D341Med (cell line): ENCODE measurements at regions not wholly inside any gene's neighbourhood (a gene's known extent, or its start where the extent isn't known, plus 50 kb on each side); places are given as distances from the start of the nearest gene placed in this dataset.
"Not testable (repeated sequence)": the region's sequence is repeated elsewhere in the genome, so short reads cannot be mapped to it uniquely, and the experiment has no call there.

Experiments used
- DNase-seq: peaks from one replicate; pipeline ENCODE4 v3.0.0; 2012; ENCODE audit warnings: low spot score

DNA sequence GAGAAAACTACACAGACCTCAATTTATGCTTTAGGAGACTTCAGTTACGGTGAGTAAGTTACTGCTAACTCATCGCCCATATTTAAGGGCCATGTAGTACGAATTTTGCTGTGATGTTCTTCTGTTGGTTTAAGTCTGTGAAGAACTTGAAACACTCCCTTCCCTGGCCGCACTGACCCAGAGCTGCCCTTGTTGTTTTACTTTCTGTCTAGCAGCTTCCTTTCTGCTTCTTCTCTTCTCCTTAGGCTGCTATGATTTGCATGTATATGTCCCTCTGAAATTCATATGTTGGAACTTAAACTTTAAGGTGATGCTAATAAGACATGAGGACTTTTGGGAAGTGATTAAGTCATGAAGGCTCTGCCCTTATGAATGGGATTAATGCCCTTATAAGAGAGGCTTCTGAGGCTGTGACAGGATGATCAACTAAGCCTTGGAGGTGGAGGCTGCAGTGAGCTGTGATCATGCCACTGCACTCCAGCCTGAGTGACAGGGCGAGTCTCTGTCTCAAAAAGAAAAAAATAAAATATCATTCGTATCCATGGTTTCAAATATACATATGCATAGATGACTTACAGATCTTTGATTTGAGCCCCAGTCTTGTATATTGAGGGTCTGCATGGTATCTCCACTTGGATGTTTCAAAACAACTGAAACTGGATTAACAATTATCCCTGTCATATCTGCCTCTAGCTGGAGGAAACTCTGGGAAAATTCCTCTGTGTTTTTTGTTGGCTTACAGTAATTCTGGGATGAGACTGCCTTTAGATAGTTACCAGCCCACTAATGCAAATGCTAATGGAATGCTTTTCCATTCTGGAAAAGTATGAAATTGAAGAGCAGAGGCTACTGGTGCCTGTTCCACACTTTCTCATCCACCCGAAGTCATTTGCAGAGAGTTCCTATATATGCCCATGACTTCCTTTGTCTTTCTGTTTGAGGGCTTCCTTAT lies 263.4 kb upstream of the ACTBL2 start:
- DNase-seq = no peak

- DNase-seq = no peak
These were observed 262.4 kb upstream of the ACTBL2 start for GRCh38 chr5:57745029-57745428.

GRCh38 chr5:57741336-57741735 lies 258.7 kb upstream of the ACTBL2 start:
- DNase-seq = no peak

- no peak for DNase-seq
These were observed 256.2 kb upstream of the ACTBL2 start for GRCh38 chr5:57738787-57739186.

DNA sequence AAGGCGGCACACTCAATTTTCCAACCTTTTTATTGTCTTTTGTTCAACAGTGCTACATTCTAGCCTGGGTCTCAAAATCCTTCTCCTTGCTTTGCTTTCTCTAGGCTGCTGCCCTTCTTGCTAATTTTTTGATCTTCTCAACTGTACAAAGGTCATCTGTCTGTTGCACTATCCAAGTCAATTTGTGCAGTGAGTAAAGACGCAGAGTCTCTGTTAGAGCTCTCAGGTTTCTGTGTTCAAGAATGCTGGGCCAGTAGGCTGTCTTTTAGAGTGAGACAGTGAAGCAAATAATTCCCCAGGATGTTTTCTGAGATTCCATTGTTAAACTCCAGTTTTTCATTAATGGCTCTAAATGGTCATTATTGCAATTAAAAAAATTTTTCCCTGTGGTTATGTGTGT lies 255.7 kb upstream of the ACTBL2 start:
- DNase-seq = no peak

DNA sequence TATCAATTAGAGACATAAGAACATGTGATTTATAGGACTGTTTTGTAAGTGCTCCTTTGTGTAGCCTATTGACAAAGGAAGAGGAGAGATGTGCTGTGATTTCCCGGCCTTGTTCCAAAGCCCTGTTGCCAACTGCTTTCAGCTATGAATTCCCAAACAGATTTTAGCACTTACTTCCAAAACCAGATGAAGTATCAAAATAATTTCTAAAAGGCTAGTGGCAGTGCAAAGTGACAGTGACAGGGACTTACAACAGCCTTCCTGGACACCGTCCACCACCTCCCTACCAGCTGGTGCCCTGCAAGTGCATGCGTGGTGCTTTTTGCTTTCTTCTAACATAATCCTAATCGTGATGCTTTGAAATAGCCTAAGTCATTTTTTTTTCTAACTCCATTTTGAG lies 254.1 kb upstream of the ACTBL2 start:
- DNase-seq = no peak

DNA sequence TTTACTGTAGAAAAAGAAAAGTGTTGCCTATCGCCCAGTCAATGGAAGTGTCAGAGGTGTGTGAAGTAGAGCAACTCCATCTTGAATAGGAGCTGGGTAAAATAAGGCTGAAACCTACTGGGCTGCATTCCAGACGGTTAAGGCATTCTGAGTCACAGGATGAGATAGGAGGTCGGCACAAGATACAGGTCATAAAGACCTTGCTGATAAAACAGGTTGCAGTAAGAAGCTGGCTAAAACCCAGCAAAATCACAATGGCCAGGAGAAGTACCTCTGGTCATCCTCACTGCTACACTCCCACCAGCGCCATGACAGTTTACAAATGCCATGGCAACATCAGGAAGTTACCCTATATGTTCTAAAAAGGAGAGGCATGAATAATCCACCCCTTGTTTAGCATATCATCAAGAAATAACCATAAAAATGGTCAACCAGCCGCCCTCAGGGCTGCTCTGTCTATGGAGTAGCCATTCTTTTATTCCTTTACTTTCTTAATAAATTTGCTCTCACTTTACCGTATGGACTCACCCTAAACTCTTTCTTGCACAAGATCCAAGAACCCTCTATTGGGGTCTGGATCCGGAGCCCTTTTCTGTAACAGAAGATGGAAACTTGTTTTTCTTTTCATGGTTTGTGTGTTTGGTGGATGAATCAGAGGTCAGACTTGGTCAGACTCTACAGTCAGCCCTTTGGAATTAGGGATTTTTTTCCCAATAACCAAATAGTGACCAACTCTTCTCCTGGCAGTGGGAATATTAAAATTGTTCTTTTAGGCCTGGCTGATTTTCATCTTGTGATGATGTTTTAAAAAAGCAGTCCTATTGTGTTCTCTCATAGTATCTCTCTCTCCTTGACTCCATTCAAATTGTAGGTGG lies 252.9 kb upstream of the ACTBL2 start:
- DNase-seq = not testable (repeated sequence)

GRCh38 chr5:57734296-57734695 lies 251.7 kb upstream of the ACTBL2 start:
- DNase-seq = no peak

GRCh38 chr5:57727591-57727990 lies 245.0 kb upstream of the ACTBL2 start:
- DNase-seq = no peak

DNA sequence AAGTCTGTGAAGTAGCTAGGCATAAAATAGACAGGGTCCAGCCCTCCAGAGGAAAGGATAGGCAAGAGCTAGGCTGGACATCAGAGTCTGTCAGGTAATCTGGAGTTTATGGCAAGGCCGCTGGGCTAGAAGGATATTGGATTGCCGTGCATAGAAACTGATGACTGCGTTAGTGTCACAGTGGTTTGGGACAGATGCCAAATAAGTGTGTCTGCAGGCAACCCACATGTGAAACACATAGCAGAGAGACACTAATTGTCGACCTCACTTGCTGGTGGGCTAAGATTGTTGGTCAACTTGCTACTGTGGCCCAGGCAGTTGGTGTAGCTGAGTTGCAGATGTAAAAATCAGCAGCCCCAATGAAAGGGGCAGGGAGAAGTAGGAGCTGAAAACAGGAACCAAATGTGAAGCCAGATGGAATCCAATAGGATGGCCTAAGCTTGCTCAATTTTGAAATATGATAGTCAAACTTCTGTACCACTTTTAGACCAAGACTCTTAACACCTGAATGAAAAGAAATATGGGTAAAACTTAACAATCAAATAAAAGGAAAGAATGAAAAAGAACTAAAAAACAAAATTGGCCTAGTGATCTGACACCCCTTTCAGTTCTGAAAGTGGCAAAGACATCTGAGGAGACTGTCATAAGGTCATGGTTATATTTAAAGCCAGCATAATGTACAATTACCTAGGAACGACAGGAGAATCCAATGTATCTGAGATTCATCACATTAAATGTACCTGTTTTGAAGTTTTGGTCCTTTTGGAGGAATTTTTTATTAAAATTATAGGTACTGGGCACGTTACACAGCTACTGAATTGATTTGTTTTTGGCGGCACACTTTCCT lies 243.3 kb upstream of the ACTBL2 start:
- no peak for DNase-seq

DNA sequence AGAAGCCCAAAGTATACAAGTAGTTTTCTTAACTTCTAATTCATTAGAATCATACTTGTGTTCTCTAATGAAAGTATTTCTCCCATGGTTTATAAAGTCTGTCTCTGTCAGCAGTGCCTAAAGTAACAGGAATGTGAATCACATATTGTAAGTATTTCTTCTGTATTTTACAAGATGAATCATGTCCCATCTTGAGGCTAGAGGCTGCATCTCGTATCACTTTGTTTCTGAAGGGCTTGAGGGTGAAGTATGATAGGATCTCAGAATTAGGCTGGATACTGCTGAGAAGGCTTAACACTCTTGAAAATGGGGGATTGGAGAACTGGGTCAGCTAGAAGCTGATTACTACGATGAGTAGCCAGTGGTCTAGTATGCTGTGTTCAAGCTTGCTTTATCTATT lies 242.2 kb upstream of the ACTBL2 start:
- DNase-seq = no peak

GRCh38 chr5:57721226-57721625 lies 238.6 kb upstream of the ACTBL2 start:
- no peak for DNase-seq

DNA sequence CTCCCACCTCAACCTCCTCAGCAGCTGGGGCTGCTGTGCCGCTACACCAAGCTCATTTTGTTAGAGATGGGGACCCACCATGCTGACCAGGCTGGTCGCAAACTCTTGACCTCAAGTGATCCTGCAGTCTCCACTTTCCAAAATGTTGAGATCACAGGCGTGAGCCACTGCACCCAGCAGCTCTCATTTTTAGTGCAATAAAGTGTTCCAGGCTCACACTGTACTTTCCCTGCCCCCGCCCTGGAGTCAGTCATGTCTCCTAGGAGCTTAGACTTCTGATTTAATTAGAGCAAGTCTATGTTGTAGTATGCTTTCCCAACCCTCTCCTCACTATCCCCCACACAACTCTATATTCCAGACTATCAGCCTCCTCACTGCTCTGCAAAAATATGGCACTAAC lies 238.0 kb upstream of the ACTBL2 start:
- no peak for DNase-seq

DNA sequence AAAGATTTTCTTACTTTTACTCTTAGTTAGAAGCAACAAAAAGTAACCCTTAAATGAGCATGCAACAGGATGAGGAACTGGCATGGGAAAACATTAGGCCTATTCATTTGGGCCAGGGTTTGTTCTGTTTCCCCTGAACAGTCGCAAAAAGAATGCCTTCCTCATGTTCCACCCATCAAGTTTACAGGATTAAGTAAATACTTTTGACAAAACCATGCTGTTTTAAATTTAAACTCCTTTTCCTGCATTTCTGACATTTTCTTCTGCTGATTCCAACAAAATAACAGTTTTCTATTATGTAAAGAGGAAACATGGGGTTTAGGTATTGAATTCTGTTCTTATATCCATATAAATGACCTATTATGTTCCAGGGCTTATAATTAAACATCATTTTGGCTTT lies 236.6 kb upstream of the ACTBL2 start:
- DNase-seq = no peak

DNA sequence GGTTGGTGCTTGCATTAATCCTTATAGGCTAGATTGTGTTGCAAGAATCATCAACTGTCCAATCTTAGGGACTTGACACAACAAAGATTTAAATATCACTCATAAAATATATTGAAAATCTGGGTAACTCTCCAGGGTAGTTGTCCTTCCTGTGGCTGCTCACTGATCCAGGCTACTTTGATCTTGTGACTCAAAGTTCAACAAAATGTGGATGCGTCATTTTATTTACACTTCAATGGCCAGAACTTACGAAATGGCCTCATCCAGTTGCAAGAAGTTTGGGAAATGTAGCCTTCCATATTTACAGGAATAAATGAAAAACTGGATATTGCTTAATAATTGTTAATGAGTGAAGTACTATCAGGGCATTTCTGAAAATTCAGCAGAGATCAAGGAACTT lies 235.5 kb upstream of the ACTBL2 start:
- DNase-seq = no peak

DNA sequence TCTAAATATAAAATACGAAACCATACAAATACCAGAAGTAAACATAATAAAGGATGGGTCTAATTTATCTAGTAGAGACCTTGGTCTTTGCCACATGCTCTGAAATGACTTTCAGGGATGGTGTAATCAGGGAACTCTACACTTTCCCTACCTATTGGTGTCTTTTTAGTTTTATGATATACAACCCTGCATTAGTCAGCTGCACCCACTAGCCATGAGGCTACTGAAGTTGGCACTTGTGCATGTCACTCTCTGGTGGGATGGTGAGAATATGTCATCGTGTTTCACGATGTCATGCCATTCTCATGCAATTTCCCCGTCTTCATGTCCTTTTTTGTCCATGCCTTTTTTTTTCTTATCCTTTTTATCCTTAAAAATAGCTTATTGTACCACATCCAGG lies 234.9 kb upstream of the ACTBL2 start:
- no peak for DNase-seq

DNA sequence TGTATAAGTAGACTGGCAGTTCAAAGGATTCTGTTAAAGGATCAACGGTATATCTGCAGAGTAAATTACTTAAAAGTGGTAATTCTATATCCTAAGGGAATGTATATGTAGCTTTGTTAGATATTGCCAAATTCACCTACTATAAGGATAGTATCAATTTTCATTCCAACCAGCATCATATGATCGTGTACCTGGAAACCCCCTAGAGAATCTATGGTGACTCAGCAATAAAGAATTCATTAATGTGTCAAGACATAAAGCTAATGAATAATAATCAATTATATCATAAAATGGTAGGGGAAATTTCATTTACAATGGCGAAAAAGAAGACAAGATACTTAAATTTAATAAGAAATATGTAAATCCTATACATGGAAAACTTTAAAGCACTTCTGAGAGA lies 234.1 kb upstream of the ACTBL2 start:
- no peak for DNase-seq

DNA sequence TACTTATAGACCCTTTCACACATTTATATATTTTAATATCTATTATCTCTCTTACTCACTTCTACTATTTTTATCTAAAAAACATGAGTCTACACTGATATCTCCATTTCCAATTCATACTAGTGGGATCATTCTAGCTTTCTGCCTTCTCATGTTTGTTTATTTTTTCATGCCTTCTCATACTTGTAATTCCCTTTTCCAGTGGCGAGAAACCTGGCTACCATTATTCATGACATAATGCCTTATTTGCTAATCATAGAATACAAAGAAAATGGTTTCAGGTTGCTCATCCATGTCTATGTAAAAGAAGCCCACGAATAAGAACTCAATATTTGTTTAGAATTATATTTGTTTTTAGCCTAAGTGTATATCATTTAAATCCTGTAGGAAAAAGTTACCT lies 232.7 kb upstream of the ACTBL2 start:
- DNase-seq = no peak

DNA sequence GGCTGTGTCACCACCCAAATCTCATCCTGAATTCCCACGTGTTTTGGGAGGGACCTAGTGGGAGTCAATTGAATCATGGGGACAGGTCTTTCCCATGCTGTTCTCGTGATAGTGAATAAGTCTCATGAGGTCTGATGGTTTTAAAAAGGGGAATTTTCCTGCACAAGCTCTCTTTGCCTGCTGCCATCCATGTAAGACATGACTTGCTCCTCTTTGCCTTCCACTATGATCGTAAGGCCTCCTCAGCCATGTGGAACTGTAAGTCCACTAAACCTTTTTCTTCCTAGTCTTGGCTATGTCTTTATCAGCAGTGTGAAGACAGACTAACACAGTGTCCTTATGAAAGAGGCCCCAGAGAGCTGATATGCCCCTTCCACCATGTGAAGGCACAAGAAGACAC lies 230.9 kb upstream of the ACTBL2 start:
- DNase-seq = not testable (repeated sequence)

DNA sequence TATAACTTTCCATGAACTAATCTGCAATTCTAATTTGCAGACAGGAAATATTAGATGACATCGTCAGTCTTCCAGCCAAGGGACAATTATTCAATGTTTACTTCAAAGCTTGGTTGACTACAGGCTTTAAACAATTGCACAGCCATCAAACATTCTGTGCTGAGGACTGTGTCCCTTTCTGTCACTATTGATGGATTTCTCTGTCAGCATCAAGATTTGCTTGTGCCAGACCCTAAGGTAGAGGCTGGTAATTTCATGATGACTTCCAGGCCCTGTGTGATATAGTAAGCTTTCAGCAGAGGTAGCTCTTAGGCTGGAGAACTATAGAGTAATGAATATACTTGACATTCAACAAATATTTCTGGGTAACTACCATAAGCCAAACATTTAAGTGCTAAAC lies 229.3 kb upstream of the ACTBL2 start:
- no peak for DNase-seq

DNA sequence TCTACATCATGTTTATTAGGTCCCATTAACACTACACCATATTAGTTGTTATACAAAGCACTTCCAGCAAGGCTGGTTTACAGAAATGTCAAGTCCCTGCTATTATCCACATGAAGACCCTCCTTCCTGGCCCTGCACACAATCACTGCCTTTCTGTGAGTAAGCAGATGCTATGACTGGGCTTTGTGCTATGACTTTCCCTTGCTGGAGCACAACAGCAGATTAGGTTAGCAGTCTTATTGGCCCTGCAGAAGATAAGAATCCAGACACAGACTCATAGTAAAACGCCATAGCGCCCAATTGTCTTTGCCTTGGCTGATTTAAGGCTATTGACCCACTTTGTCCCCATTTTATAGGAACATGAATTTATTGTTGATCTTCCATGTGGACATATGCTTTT lies 228.9 kb upstream of the ACTBL2 start:
- DNase-seq = no peak

GRCh38 chr5:57710126-57710525 lies 227.5 kb upstream of the ACTBL2 start:
- no peak for DNase-seq
